ENCODE measurements at regions not wholly inside any gene's neighbourhood (a gene's known extent, or its start where the extent isn't known, plus 50 kb on each side); places are given as distances from the start of the nearest gene placed in this dataset.

DNA sequence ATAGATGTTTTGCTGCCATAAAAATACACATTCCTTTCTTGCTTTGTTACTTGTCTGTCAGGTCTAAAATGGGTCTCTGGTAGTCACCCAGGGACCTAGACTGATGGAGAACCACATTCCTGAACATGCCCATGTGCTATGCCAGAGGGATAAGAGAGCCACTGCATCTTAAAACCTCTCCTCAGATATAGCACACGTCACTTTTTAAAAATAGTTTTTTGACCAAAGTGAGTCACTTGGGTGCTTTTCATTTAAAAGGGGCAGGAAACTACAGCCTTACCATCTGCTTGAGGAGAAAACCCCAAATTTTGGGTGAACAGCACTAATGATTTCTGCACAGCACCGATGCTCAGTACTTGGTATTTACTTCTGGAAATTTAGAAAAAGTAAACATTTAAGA lies 197.8 kb downstream of the OGFRL1 start:
- DNase-seq = no peak

DNA sequence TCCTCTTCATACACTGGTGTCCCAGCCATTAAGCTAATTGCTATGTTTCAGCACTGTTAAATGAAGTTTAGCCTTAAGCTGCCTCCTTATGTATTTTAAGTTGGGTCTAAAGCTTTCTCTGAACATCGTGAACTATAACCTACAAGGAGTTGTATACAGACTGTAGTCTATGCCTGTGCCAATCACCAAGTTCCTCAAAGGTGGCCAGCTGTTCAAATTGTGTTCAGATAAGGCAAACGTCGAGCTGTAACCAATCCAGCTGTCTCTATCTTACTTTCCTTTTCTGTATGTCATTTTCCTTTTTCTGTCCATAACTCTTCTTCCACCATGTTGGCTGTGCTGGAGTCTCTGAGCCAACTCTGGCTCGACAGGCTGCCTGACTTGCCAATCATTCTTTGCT lies 199.6 kb downstream of the OGFRL1 start:
- no peak for DNase-seq

DNA sequence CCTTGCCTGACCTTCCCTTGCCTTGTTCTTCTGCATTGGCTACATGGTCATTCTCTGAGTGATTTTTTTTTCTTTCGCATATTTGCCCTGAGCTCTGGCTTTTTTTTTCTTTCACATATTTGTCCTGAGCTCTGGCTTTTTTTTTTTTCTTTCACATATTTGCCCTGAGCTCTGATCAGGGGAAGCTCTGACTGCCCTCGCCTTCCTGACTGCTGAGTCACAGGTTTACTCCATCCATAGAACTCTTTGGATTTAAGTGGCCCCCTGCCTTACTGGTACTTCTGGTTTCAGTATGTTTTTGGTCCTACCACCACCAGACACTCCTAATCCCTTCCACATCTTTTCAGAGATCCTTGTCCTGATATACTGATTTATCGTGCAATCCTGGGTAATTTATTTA lies 201.1 kb downstream of the OGFRL1 start:
- DNase-seq = no peak

DNA sequence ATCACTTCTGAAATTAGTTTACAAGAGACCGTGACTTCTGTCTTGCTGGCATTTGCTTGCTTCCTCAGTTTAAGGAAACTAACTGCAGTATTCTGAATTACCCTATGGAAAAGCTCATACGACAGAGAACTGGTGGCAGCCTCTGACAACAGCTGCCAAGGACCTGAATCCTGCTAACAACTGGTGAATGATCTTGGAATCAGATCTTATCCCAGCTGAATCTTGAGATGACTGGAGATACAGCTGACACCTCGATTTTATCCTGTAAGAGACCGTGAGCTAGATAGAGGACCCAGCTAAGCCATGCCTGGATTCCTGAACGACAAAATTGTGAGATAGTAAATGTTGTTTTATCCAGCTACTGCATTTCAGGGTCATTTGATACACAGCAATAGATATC lies 202.3 kb downstream of the OGFRL1 start:
- DNase-seq = no peak

DNA sequence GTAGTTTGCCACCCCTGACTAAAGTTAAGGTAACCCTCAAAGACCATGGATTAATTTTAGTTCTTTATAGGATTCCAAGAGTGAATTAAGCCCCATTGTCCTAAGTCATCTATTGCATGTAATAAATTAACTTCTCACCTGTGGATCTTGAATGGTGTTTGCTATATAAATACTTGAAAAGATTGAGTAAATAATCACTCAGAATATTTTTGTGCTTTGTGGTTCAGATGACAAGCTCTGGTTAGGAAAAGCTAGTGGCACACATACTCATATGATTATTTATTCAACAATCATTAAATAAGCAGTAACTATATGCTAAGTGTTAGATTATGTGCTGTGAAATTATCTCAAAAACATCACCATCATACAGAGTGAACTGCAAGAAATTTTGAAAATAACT lies 203.2 kb downstream of the OGFRL1 start:
- no peak for DNase-seq

DNA sequence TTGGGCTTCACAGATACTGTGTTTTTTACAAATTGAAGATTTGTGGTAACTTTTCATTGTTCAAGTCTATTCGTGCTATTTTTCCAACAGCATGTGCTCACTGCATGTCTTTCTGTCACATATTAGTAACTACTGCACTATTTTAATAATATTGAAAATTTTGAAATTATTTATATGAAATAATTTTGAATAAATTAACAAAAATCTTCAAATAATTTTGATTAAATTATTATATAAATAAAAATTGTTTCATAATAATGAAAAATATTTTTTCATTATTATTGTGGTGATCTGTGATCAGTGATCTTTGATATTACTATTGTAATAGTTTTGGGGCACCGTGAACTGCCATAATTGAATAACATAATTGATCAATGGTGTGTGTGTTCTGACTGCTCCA lies 204.1 kb downstream of the OGFRL1 start:
- no peak for DNase-seq

DNA sequence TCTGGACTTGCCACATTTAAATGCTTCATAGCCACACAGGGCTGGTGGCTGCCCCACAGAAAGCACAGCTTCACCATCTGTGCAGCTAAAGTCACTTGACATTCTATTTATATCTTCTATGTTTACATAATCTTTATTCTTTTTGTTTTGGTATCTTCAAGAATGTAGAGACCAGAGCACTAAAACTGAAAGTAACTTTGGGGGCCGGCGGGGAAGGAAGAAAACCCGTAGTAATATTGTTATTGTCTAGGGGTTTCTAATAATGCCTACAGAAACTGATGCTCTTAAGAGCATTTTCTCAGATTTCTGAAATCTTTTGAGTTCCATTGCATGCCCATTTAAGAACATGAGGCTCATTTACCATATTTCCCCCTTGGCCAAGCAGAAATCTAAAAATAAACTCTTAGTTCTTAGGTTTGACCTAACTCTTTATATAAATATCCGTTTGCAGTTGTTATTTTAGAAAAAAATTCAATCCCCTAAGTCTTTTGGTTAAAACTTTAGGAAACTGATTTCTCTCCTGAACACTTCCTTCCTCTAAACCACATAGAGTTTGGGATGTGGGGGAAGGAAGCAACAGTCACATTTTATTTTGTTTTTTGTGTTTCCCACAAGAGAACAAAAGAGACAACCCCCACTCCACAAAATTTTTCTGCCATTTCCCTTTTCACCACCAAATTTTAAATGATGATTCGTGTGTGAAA lies 207.6 kb downstream of the OGFRL1 start:
- no peak for DNase-seq

DNA sequence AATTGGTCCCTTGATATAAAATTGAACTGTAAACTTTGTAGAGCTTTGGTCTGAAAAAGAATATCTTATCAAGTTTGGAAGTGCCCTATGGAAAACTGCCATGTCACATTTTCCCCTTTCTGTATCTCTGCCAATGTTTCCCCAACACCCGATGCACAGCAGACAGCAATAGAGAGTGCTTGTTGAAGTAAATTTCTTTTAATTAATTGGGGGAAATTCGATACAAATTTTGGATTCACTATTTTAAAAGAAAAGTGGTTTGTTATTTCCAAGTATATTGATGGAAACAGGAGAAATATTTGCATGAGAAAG lies 208.1 kb downstream of the OGFRL1 start:
- DNase-seq = no peak

DNA sequence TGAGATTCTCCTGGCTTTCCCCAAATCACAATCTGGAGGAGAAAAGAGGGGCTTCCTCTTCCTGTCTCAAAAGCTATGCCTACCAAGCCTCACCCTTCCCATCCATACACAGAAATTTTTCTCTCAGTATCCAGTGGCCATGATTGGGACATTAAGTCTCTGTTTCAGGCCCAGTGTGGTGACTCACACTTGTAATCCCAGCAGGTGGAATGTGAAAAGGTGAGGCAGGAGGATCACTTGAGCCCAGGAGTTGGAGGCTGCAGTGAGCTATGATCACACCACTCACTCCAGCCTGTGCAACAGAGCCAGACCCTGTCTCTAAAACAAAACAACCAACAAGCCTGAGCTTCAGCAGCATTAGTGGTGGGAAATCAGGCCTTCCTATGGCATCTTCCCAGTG lies 210.0 kb downstream of the OGFRL1 start:
- no peak for DNase-seq

DNA sequence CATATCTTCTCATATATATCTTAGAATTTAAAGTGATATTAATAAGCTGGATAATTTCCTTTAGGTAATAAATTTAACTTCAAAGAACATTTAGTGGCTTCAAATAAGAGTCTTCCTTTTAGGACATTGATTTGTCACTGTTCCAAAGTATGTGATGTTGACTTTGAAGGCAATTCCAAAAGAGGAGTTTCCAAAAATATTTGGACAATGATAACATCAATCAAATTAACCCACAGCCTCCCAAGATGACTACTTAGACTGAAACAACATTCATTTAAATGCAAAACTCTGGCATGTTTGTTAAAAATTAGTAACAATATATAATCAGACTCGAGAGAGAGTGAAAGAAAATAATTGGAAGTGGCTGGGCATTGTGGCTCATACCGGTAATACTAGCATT lies 211.1 kb downstream of the OGFRL1 start:
- DNase-seq = no peak

DNA sequence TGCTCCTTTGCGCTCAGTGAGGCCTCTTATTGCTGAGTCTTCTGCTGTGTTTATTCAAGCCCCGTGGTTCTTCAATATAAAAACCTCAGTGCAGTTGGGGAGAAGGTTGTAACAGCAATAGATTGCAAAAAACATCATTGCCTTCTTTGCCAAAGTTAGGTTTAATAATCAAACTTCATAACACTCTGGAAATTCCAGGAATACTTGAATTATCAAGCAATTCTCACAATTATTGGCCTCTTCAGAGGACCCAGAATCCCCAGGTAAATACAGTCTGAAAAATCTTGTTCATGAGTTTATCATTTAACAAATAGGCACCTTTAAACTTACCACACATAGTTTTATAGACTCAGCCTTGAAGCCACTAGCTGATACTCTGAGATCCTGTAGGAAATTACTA lies 213.6 kb downstream of the OGFRL1 start:
- DNase-seq = no peak

DNA sequence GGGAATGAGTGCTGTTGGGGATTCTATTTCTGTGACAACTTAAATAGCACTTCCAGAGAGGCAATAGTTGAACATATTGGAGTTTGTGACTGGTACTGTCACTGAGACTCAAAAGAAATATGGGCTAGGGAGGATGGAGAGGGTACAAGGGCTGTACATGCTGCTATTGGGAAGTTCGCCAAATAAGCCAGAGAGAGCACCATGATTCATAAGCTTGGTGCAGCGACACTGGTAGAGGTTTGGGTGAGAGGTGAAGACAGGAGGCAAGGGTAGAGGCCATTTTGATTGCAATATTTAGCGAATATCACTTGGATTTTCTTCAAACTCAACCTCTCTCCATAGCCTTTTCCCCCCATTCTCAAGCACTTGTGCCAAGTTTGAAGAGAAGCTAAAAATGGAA lies 214.3 kb downstream of the OGFRL1 start:
- DNase-seq = no peak

DNA sequence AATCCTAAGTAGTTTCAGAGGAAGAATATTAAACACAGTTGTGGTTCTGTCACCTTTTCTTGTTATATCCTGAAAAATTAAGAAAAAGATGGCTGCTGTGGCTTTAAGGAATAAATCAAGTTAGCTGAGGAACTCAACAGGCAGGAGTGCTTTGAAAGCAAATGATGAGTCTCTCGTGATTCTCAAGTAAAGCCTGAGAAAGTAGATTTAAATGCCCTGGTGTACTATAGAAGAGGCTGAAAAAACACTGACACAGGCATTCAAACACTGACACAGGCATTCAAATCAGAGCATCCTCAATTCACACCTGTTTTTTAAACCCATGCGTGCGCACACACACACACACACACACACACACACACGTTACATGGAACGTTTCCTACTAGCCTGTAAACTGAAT lies 218.6 kb downstream of the OGFRL1 start:
- no peak for DNase-seq

DNA sequence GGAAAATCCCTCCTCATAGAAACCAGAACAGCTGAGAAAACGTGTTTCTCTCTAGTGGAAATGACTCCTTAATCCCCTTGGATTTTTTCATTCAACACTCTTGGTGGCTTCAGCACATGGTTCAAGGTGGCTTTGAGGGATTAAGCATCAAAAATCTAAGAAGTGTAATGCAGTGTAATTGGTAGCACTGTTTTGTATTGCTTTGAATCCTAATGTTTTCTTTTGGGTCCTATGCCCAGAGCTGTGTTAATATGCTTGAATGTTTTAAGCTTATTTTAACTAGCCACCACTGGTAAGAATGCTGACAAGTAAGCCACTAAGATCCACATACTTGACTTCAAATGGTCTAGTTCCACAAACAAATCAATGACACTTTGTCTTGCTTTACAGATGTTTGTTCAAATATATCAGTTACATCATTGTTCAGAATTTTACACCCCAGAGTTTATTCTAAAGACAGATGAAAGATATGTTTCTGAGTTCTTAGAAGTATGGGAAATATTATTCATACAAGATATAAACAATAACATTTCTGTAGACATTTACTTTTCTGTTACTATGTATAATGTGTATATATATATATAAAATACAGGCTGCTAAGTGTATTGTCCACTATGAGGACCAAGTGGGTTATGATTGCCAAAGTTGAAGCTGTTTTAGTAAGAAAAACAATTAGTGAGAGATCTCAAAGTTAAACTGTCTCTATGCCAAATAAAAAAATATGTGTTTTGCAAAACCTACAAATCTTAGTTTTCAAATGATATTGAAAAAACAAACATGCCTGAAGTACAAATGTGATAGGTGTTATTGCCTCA lies 220.8 kb downstream of the OGFRL1 start:
- no peak for DNase-seq

DNA sequence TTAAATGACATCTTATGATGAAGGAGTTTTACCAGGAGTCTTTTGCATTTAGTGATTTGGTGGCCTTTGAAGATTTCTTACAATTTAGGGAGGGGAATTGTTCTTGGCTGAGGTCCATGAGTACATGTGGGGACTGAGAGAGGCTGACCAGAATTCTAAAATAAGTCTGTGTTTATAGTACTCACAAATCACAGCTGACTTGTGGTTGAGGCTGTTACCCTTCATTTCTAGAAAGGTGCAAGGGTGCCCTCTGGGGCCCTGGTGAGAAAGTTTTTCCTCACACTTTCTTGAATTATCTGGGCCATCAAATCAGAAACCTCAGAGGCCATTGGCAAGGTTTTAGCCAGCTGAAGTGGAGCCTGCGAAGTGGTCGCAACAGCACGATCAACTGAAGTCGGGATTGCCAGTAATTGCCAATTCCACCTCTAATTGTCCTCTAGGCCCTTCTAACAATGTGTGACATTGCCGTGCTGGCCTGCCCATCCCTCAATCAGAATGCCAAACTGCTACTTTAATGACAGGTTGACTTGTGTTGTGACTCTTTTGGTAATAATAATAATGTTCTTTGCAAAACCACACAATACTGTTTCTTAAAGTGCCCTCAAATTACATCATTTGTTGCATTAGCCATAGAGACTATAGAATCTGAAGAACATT lies 221.6 kb downstream of the OGFRL1 start:
- no peak for DNase-seq

DNA sequence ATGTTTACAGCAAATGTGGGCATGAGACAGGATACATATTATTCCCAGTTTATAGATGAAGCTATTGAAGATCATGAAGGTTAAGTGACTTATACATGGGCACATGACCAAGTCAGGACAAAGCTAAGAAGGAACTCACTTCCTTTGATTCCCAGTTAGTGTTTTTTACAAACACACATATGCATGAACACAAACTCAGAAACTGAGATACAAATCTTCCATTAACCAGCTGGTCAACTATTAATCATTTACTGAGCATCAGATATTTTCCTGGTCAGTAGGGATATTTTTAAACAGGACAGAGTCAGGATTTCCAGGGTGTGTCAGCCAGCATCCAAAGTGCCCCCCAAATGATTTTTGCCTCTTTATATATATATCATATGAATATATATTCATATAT lies 222.2 kb downstream of the OGFRL1 start:
- DNase-seq = no peak

DNA sequence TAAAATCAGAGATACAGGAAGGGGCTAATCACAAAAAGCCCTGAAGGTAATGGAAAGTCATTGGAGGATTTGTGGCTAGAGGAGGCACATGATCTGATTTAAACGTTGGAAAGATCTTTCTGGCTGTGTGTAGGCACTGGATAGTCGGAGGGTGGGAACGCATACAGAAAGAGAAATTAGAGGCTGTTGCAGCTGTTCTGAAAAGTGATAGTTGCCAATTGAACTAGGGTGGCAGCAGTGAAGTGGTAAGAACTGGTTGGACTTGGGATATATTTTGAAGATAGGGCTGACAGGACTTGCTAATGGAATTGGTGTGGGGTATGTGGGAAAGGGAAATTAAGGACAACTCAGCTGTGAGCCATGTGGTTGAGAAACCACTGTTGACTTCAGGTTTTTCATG lies 223.6 kb downstream of the OGFRL1 start:
- DNase-seq = no peak

DNA sequence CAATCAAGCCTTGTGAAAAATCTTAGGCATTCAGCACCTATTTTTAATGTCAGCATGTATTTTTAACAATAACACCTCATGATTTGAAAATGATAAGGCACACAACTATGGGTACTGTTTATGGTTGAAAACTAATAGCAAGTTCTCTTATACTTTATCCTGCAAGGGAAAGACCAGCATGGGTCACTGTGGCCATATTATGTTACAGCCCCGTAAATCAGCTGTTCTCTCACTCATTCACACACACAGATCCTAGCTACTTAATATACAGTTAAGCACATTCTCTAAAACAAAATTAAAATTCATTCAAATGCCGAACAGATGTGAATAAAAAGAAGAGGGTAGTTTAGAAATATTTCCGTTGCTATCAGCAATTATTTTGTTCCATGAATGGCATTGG lies 224.4 kb downstream of the OGFRL1 start:
- DNase-seq = no peak

DNA sequence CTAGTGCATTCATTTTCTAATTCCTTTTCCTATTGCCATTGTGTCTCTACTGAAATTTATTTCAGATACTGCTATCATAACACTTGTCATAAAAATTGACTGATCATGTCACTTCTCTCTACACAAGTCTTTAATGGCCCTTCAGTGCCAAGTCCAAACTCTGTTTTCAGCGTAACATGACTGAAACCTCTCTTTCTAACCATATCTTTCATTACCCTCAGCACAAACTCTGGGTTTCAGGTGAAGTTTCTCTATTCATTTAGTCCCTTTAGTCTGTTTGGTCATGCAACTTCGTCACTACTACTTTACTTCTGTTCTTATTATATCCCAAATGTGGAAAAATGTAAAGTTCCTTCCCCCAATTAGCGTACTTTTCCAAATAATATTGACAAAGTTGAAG lies 234.9 kb downstream of the OGFRL1 start:
- DNase-seq = no peak

DNA sequence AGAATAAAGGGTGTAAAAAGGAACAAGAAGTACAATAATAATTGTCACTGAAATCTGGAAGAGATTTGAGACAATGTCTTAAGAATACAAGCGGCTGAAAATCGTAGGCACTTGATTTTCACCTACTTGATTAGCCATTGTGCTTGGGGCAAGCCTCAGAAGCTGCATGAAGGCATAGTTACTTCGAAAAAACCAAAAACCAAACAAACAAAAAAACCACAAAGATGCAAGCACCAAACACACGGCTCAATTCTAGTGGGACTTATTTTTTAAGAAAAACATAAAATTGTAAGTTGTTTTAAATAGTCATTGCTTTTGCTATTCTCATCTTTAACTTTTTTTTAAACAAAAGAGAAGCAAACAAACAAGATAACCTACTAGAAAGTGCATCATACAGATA lies 235.6 kb downstream of the OGFRL1 start:
- no peak for DNase-seq

DNA sequence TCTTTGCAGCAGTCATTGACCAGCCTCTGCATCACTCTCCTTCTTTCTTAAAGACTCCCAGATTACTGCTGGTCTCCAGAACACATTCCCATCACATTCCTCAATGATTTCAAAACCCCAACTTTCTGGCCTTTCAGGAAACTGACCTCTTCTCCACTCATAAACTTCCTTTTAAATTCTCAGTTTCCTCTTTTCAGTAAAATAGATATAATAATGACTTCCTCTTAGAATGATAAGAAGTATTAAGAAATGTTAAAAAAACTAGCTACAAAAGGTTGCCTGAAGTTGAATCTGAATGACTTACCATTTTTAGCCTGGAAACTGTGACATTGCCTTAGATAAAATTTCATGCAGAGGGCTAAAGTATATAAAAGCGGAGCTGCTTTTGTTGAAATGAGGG lies 239.3 kb downstream of the OGFRL1 start:
- DNase-seq = no peak

DNA sequence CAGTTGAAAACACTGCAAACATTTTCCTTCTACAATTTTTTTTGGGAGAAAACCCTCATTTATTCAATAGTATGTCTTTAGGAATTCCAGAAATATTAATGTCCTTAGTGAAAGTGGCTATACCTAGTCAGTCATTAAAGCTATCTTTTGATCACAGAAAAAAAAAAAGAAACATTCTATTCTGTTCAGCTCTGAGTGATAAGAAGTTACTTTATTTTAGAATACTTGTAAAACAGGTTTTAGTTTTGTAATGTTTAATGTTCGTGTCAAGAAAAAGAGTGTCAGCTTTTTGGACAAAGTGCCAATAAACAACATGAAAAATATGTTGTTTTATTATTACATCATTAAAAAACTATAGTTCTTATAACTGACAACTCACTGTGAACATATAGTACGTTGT lies 240.4 kb downstream of the OGFRL1 start:
- DNase-seq = no peak

DNA sequence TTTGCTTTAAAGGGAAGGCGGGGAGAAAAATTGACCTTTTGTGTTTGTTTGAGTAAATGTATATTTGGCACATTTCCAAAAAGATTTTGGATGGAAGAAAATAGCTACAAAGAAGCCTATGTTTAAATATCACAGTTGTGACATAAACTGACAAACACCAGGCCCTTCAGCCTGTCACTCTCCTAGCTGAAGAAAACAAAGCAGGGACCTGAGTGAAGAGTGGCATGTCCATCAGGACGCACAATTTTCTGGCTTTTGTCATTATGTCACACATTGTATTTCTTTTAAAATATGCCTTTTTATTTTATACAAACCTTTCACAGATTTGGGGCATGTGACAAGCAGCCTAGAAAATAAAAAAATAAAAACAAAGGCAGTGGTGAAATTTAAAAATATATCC lies 241.2 kb downstream of the OGFRL1 start:
- DNase-seq = no peak

DNA sequence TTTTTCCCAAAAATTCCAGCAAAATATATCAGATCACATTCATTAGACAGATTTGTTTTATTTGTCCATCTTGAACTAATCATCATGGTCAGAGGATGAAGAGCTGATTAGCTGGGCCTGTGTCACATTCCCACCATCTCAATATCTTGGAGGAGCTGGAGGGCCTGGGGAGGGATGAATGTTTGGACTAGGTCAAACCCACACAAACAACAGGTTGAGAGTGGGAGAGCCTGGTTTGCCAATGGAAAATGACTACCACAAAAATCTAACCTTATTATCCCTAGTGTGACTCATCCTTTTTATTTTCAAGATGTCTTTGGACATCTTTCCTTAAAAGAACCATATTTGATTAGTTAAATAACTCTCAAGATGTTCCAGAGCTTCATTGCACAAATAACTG lies 242.4 kb downstream of the OGFRL1 start:
- no peak for DNase-seq

DNA sequence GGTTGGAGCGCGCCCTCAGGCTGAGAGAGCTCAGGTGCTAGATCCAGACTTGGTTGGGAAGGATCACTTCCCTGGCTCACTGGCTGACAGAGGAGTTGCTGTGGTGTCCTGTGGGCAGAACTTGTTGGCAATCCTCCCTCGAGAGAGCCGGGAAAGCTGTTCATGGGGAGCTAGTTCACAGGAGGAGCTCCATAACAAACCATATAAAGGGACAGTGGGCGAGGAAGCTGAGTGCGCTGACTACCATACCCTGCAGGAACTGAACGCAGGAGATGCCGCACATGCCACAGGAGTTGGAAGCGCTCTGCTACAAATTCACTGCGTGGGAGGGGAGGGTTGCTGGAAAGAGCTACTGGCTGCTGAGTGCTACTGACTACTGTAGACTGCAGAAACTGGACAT lies 243.2 kb downstream of the OGFRL1 start:
- DNase-seq = no peak

All from NCI-H774 (cell line).